Right hindlimb (tissue), 1 donor: ENCODE measurements at regions not wholly inside any gene's neighbourhood (a gene's known extent, or its start where the extent isn't known, plus 50 kb on each side); places are given as distances from the start of the nearest gene placed in this dataset.
"Not testable (repeated sequence)": the region's sequence is repeated elsewhere in the genome, so short reads cannot be mapped to it uniquely, and the experiment has no call there.

Experiments used
- DNase-seq: peaks from one replicate; pipeline ENCODE4 v3.0.0-alpha.2; 2018

DNA sequence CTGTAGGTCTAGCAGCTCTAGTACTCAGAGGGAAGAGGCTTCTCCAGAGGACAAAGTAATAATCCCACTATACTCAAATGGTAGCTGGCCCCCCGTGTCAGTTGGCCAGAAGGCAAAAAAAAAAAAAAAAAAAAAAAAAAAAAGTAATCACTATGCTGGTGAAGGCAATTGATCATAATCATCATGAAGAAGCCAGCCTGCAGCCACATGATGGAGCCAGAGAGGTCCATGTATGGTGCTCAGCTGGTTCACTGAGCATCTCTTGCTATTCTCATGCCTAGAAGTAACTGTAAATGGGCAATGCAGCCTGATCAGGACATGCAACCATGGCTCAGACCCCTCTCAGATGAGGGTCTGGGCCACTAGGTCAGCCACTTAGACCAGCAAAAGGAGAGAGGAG lies 378.8 kb downstream of the MED13L start:
- no peak for DNase-seq

DNA sequence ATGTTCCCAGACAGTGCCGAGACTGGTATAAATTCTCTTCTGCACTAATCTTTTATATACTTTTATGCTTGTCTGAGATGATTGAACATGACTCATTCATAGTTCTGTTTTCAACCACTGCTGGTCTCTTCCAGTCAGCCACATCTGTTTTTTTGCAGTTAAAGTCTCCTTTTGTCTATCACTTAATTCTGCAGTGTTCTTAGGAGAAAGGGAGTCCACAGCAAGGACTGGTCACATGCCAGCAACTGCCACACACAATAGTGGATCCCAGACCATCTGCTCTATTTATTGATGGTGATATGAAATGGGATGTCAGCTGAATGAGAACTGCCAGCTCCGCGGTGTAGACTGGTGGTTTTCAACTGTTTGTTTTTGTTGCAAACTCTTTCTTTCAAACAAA lies 379.8 kb downstream of the MED13L start:
- DNase-seq: no peak

DNA sequence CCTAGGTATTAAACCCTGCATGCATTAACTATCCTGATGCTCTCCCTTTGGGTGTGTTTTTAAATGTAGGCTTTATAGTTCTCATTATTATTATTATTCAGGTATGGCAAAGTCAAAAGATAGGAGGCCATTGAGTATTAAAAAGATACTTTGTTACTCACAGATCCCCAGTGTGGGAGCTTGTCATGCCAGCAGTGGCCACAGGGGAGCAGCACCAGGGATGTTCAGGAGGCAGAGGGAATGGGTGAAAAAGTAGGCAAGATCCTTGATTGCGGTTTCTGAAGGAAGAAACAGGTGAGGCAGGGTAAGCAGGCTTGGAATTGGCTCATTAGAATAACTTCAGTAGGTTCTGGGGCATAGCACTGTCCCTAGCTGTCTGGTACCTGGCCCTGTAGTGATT lies 382.2 kb downstream of the MED13L start:
- no peak for DNase-seq

DNA sequence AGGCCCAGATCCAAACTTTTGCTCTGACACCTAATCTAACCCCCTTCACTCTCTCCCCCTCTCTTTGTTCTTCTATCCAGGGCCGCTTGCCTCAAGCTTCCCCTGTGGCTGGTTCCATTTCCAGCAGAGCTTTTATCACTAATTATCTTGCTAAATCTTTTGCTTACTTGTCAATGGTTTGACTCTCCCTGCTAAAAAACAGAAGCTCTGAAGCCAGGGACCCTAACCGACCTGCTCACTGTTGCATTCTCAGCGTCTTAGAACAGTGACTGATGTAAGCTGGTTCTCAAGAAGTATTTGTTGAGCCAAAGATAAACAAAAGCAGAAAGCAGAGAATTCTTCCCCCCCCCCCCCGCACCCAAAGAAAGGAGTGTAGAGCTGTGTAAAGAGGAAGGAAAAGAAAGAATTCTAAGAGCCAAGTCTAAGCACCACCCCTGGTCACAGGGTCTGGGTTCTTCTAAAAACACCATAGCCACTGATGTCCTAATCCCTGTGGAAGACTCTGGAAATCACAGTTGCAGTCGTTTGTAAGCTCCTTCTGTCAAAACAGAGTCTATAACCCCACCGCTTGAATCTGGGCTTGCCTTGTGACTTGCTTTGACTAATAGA lies 385.8 kb downstream of the MED13L start:
- no peak for DNase-seq

DNA sequence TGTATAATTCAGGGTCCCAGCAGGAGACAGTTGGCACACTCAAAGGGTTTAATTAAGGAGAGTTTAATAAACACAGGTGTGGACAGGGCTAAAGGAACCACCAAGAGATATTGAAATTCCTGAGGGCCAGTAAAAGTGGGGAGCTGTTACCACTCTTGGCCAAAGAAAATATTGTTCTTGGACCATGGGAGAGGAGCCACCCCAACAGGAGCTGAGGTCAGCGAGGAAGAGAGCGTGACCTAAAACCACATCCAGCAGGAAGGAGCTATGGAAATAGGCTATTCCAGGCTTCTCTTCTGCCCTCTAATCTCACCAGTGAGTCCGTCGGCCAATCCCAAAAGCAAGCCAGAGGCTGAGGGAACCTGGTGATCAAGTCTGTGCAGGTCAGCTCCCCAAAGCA lies 390.8 kb downstream of the MED13L start:
- DNase-seq: no peak

DNA sequence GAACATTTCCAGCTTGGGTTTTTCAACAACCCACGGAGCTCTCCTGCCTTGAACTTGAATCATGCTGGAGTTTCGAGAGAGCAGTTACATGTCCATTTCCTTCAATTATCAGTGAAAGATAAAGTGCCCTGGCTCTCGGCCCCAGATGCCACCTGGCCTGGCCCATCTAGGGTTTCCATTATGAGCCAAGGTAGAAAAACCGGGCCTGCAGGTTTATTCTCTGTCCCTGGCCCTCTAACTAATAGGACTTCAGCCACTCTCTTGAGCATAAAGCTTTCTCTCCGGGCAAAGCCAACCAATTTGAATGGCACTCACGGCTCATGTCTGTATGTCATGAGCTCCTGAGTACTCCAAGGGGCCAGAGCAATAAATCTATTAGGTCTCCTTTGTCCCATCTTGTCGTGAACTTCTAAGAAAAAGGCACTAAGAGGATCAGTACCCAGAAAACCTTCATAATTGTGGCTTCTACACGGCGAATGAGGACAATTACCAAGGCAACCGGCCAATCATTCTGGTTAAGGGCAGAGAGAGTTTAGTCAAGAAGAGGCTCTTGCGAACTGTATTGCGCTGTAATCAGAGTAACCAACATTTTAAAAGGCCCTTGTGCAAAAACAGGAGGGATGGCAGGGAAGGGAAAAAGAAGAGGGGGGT lies 392.3 kb downstream of the MED13L start:
- DNase-seq: no peak

DNA sequence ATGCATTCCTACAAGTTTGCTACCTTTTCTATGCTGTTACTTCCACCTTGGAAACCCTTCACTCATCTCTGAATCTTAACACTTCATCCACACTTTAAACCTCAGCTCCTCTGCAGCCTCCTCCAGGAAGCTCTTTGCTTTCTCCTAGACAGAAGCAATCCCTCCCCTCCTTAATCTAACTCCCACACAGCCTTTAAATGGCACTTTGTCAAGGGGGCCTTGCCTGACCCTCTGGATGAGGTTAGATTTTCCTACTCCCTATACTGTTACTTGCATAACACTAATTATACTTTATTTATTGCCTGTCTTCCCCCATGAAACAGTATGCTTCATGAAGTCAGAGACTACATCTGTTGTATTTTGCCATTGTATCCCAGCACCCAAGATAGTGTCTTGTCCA lies 394.6 kb downstream of the MED13L start:
- DNase-seq: no peak

DNA sequence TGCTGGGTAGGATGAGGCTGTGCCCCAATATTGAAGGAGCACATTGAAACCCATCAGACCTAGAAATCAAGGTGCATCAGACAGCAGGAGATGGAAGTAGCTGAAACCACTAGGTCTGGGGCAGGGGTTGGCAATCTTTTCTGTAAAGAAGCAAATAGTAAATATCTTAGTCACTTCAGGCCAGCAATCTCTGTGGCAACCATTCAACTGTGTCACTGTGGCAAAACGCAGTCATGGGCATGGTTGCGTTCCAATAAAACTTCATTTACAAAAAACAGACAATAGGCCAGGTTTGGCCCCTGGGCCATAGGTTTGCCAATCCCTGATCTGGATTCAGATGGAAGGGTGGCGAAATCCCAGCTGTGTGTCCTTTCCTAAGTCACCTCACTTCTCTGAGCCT lies 397.3 kb downstream of the MED13L start:
- DNase-seq: no peak

DNA sequence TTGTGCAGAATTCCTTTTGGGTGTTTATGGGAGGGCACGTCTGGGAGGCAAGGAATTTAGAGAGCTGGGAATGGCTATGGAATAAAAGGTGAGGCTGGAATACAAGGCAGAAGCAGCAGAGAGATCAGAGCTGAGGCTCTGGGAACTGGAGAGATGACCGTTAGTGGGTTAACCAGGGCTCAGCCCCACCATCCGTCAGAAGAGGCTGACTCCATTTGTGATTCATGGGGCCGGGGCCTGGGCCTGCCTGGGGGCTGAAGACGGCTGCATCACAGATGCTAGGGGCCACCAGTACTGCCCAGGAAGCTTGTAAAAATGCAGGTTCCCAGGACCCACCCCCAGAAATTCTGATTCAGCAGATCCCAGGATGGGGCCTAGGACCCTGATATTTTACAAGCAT lies 398.1 kb downstream of the MED13L start:
- DNase-seq: no peak

DNA sequence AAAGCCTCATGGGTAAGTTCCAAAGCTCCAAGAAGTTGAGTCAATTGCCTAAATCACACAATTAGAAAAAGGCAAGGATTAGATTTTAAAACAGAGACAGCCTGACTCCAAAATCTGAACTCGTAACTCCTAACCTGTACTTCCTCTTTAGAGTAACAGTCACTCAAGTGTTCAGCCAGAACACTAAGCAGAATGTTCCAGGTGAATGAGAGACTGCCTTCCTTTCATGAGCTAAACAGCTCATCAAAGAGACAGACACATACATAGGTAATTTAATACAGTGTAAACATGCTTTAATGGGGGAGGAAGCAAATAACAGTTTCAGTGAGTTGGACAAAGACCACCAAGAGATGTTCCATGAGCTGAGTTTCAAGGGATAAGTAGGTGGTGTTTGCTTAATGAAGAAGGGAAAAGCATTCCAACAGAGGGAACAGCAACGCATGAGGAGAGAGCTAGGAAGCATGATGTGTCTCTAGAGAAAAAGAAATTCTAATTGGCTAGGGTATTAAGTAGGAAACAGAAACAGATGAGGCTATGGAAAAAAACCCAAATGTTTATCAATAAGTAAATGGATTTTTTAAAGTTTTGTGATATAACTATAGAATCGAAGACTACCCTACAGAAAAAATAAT lies 403.9 kb downstream of the MED13L start:
- DNase-seq: no peak

DNA sequence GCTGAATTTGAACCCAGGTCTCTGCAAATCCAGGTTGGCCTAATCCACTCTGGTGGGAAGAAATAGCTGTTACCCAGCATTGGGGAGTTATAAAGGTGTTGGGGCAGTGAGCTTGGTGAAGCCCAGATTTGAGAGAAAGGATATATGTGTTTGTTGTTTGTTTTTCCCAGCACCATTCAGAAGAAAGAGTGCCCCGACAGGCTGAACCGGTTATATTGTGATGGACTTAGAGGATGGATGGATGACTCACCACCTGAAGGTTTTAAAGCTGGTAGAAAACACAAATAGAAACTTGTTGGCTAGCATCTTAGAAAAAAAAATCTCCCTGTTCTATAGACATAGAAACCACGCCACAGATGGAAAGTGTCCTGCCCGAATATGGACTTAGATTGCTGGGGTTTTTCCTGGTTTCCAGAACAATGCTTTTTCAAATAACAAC lies 404.6 kb downstream of the MED13L start:
- no peak for DNase-seq

DNA sequence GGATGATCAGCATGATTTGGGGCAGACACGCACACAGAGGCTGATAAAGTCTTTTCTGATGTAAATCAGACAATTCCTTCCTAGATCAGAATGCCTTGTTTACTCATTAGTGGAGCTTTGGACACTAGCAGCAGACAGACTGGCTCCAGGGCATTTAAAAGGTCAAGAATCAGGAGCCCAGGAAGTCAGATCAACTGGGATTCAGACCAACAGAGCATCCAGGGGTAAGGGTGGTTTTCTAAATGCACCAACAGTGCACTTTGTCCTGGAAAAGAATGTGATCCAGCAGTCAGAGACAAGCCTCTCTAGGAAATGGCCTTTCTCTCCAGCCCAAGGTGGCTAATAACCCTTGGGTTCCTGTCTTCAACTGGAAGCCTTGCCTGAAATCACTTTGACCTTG lies 405.3 kb downstream of the MED13L start:
- no peak for DNase-seq

DNA sequence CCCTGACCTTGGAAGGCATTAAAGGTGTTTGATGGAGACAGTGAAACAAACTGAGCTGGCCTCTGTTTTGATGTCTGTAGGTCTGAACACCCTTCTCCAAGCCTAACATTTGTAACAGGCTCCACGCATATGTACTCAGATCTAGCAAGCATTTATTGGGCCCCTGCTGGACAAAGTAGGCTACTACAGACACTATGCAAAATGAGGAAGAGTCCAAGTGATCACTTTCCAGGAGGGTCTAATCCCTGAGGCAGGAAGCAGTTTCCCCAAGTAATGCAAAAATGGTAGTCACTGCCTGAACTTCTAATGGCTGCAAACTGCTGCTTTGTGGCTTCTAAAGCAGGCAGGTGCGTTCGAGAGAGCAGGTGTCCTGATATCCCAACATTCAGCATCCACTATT lies 405.8 kb downstream of the MED13L start:
- no peak for DNase-seq

DNA sequence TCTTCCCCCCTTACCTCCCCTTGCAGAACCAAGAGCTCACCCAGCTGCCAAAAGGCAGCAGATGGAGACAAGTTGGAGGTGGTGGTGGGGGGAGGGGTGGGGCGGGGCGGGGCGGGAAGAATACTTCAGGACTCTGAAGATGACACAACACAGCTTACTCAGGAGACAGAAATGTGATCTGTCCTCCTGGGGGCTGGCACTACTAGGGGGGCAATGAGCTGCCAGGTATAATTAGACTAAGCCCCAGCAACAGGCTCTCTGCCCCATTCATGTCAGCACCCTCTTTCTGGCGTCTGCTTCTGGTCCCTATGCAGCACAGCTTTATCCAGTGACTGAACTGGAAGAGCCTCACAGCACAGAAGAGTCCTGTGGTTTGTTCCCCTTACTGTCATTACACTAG lies 407.0 kb downstream of the MED13L start:
- no peak for DNase-seq

DNA sequence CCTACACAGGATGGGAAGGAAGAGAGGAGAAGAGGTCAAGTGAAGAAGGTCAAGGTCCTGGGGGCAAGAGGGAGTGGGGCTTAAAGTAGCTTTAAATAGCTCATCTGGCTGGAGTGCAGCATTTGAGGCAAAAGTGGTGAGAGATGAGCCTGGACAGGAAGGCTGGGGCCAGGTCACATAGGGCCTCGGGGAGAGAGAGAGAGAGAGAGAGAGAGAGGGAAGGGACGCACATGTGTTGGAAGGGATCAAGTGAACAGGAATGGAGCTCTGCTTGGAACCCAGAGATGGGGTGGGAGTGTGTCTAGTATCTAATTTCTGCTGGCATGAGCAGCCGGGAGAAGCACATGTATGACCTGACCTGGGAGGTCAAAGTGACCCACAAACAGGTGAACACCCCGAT lies 407.5 kb downstream of the MED13L start:
- DNase-seq: no peak

DNA sequence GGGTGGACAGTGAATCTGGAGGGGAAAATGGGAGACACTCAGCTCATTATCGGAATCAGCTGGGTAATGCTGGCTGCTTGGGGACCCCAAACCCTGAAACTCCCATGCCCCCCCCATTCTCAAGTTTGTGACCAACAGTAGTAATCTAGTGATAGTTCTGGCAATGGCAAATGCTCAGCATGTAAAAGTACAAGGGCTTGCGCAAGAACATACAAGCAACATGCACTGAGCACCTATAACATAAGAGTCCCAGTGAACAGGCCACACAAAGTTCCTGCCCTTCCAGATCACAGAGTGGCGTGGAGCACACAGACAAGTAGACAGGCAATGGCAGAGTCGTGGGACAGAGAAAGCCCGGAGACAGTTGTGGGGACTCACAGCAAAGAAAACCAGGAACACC lies 407.9 kb downstream of the MED13L start:
- DNase-seq: no peak

DNA sequence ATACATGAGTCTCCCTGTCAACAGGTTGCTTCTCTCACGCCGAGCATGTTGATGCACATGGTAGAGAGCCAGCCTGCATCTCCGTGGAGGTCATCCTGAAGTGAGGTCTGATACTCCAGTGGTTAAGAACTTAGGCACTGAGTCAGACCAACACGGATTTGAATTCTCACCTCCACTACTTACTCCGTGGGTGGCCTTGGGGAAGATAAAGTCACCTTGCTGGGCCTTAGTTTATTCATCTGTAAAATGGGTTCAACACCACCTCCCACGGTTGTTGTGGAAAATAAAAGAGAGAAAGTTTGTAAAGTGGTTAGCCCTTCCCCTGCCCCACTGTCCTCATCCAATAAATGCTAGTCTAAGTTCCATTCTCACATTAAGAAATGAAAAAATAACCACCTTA lies 408.9 kb downstream of the MED13L start:
- DNase-seq: no peak

DNA sequence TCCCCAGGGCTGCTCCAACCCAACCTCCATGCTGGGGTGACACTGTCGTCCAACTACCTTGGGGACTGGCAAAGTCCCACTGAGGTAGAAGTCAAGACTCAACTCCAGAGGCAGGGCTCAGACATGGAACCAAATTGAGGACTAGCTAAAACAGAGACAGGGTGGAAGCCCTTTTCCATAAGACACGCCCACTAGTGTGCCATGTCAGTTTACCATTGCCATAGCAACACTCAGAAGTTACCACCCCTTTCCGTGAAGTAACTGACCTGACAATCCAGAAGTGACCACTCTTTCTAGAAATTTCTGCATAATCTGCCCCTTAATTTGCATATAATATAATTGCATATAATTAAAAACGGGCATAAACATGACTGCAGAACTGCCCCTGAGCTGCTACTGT lies 409.6 kb downstream of the MED13L start:
- no peak for DNase-seq

DNA sequence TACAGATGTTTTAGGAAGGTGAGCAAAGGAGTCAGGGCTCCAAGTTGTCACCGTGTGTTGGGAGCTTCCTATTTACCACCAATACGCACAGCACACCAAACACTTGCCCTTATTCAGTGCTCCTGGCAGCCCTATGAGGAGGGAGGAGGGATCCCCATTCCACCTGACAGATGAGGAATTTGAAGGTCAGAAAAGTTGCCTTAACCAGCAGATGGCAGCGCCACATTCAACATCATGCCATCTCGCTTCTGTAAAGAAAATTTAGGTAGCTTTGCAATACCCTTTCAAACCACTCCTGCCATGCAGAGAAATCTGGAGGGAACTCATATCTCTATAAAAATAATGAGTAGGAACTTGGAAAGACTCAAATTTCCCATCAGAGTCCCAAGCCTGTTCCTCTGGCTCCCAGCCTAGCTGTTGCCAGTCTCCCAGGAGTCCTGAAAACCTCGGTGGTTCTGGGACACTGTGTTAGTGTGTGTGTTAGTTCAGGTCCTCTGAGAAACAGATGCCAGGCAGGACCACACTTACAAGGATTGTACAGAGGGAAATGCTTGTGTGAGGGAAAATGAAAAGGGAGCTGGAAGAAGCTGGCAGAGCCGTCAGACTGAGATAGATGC lies 410.5 kb downstream of the MED13L start:
- DNase-seq: no peak

DNA sequence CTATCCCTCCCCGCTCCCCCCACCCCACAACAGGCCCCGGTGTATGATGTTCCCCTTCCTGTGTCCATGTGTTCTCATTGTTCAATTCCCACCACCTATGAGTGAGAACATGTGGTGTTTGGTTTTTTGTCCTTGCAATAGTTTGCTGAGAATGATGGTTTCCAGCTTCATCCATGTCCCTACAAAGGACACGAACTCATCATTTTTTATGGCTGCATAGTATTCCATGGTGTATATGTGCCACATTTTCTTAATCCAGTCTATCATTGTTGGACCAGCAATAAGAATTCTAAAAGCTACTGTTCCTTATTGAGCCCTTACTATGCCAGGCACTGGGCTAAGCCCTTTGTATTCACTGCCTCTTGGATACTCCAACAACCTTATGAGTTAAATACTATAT lies 411.2 kb downstream of the MED13L start:
- DNase-seq: not testable (repeated sequence)

DNA sequence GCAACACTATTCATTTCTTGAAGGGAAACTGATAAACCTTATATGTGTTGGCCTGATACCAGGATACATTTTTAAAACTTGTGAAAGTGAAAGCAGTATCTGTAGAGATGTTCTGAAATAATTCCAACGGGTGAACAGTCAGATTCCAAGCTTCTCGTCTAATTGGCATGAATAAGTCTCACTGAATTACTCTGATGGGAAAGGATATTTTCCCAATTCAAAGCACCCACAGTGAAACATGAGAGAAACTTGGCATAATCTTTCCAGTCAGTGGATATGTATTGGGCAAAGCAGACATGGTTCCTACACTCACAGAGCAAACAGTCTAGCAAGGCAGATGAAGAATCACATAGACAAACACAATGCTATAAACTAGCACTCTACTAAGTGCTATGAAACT lies 413.1 kb downstream of the MED13L start:
- DNase-seq: no peak

DNA sequence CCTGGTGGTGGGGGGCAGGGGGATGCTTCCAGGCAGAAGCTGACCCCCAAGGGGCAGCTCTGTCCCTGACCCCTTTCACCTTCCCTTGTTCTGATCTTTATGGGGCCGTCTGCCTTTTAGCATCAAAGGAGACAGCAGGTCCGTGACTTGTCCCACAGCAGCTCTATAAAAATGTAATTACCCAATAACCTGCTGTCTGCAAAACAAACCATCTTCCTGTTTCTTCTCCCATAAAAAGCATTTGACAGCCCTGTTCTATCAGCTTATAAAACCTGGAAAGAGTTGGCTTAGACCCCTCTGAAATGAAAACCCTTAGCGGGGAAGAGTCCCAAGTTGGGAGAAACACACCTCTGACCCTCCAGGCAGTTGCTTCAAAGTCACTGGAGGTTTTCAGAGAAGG lies 416.9 kb downstream of the MED13L start:
- DNase-seq: no peak

DNA sequence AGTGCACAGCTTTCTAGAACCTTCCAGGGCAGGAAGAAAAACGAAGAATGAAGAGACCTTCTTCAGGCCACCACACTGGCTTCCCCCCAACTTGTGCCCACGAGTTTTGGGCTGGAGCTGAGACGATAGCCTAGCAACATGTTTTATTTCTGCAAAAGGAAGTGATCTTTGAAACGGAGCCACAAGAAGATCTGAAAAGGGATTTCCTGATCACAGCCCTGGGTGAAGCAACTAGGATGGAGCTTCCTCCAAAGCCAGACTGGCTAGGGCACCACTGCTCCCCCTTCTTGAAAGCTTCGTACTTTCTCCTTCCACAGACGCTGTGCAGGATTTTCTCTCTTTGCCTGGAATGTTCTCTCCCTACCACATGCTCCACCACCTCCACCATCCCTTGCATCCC lies 418.3 kb downstream of the MED13L start:
- DNase-seq: no peak

DNA sequence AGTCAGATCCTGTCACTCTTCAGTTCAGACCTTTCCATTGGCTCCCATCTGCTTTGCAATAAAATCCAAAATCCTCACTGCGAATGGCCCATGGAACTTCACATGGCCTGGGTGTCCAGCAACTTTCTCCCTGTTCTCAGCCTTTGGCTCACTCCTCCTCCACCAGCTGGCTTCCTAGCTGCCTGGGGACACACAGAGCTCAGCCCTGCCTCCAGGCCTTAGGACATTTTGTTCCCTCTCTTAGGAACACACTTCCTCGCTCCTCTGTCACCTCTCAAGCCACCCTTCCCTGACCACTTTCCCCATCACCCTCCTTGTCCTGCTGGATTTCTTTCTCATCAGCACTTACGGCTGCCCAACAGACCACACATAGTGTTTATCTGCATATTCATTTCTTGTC lies 419.6 kb downstream of the MED13L start:
- no peak for DNase-seq
